H1 (cell line): ENCODE measurements at regions not wholly inside any gene's neighbourhood (a gene's known extent, or its start where the extent isn't known, plus 50 kb on each side); places are given as distances from the start of the nearest gene placed in this dataset.
A peak's percentile ranks its signal among the peaks of the same experiment; 100 is the strongest.

Experiments
- CTCF ChIA-PET: fragments of 300-600 bp; sonication (Branson Sonifier 250); formaldehyde crosslinking; loops from one replicate; lab custom pipeline; 2021; ENCODE audit not compliant: partially characterized antibody; lab: Charles Lee
- POLR2A ChIA-PET: fragments of 300-600 bp; sonication (Branson Sonifier 250); formaldehyde crosslinking; loops from one replicate; lab custom pipeline; 2021; ENCODE audit warnings: inconsistent platforms; ENCODE audit not compliant: partially characterized antibody; lab: Charles Lee
- DNase-seq, 2 experiments: peaks; one replicate each; pipeline versions ENCODE4 v3.0.0 to v3.0.0-alpha.2; 2010 to 2022; ENCODE audit warnings: low spot score in 2 of 2, low read depth in 1 of 2, mixed read lengths in 1 of 2
- FAIRE-seq: peaks from 2 replicates; lab custom pipeline; 2011; peaks lifted over from hg19 to GRCh38; lab: Jason Lieb, UNC
- H2AFZ ChIP-seq: 2 replicates; pipeline ENCODE4 v1.8.1; 2012; ENCODE audit warnings: low read length, inconsistent platforms
- H2AK5ac ChIP-seq: 2 replicates; pipeline ENCODE4 v1.6.1; 2013; ENCODE audit warnings: low read depth, low read length
- H2BK120ac ChIP-seq: replicated peaks from 2 replicates; pipeline ENCODE3; 2013; ENCODE audit warnings: low read depth, low read length, inconsistent platforms
- H2BK12ac ChIP-seq: 2 replicates; pipeline ENCODE4 v1.6.1; 2013; ENCODE audit warnings: low read depth, low read length
- H2BK15ac ChIP-seq: 2 replicates; pipeline ENCODE4 v1.6.1; 2013; ENCODE audit warnings: low read length
- H2BK20ac ChIP-seq: 2 replicates; pipeline ENCODE4 v1.6.1; 2013; ENCODE audit warnings: low read length
- H2BK5ac ChIP-seq: 2 replicates; pipeline ENCODE4 v1.6.1; 2013; ENCODE audit warnings: low read depth, low read length
- H3K14ac ChIP-seq: 2 replicates; pipeline ENCODE4 v1.6.1; 2013; ENCODE audit warnings: inconsistent platforms; ENCODE audit not compliant: insufficient read length
- H3K18ac ChIP-seq: 2 replicates; pipeline ENCODE4 v1.6.1; 2013; ENCODE audit warnings: low read length; ENCODE audit errors: extremely low read depth
- H3K23ac ChIP-seq: 2 replicates; pipeline ENCODE4 v1.6.1; 2013; ENCODE audit warnings: inconsistent platforms; ENCODE audit not compliant: insufficient read length
- H3K23me2 ChIP-seq: 2 replicates; pipeline ENCODE4 v1.6.1; 2013; ENCODE audit warnings: low read depth, low read length
- H3K27ac ChIP-seq: 2 replicates; pipeline ENCODE4 v1.6.1; 2011; ENCODE audit warnings: low read depth, low read length, inconsistent platforms
- H3K27me3 ChIP-seq, 4 experiments: replicated peaks in 1 of 4; 1 replicate in 1 of 4; 2 replicates in 3 of 4; pipeline versions ENCODE4 v1.6.1 to v1.8.1; 2011 to 2013; ENCODE audit warnings: low read length in 3 of 4, mild to moderate bottlenecking in 3 of 4, inconsistent platforms in 2 of 4, mixed read lengths in 2 of 4, moderate library complexity in 1 of 4; ENCODE audit not compliant: control insufficient read depth in 3 of 4, insufficient read depth in 3 of 4; ENCODE audit errors: extremely low read depth in 1 of 4
- H3K36me3 ChIP-seq, 4 experiments: 2 replicates each; pipeline versions ENCODE4 v1.6.1 to v1.8.1; 2011 to 2013; ENCODE audit warnings: mild to moderate bottlenecking in 4 of 4, low read length in 3 of 4, moderate library complexity in 2 of 4, control low read depth in 1 of 4, inconsistent platforms in 1 of 4; ENCODE audit not compliant: insufficient read depth in 4 of 4, control insufficient read depth in 2 of 4
- H3K4ac ChIP-seq: replicated peaks from 2 replicates; pipeline ENCODE3; 2013; ENCODE audit warnings: low read length, low read depth, mixed read lengths, inconsistent platforms; ENCODE audit not compliant: insufficient read length
- H3K4me1 ChIP-seq, 4 experiments: replicated peaks in 1 of 4; 1 replicate in 1 of 4; 2 replicates in 3 of 4; pipeline versions ENCODE4 v1.6.1 to v1.8.1; 2011 to 2013; ENCODE audit warnings: low read length in 3 of 4, inconsistent platforms in 2 of 4, mixed read lengths in 1 of 4; ENCODE audit not compliant: insufficient read depth in 4 of 4, control insufficient read depth in 3 of 4
- H3K4me2 ChIP-seq, 2 experiments: 2 replicates each; pipeline versions ENCODE4 v1.6.1 to v1.8.1; 2011 to 2013; ENCODE audit warnings: low read depth in 2 of 2, low read length in 2 of 2, control low read depth in 1 of 2, inconsistent platforms in 1 of 2, mild to moderate bottlenecking in 1 of 2; ENCODE audit not compliant: insufficient read depth in 1 of 2
- H3K4me3 ChIP-seq, 4 experiments: fragments of 200-600, 300-600 bp in 1 of 4; sonication (generic), shearing (Covaris generic), sonication (Bioruptor Twin) in 1 of 4; 2 replicates each; pipeline versions ENCODE4 v1.5.1 to v1.8.1; 2011 to 2016; ENCODE audit warnings: low read length in 4 of 4, low read depth in 3 of 4, control low read depth in 2 of 4, inconsistent platforms in 2 of 4, mild to moderate bottlenecking in 2 of 4, mixed read lengths in 1 of 4, moderate library complexity in 1 of 4; ENCODE audit not compliant: insufficient read depth in 2 of 4; ENCODE audit errors: extremely low read depth in 1 of 4
- H3K56ac ChIP-seq: replicated peaks from 2 replicates; pipeline ENCODE3; 2013; ENCODE audit warnings: low read depth, mild to moderate bottlenecking, mixed read lengths, low read length, inconsistent platforms; ENCODE audit not compliant: insufficient read length
- H3K79me1 ChIP-seq: 2 replicates; pipeline ENCODE4 v1.6.1; 2013; ENCODE audit warnings: low read depth, low read length, control low read depth
- H3K79me2 ChIP-seq, 2 experiments: 2 replicates each; pipeline versions ENCODE4 v1.6.1 to v1.8.1; 2012 to 2013; ENCODE audit warnings: low read length in 2 of 2, mild to moderate bottlenecking in 2 of 2, inconsistent platforms in 1 of 2; ENCODE audit not compliant: insufficient read depth in 2 of 2, control insufficient read depth in 1 of 2
- H3K9ac ChIP-seq, 4 experiments: replicated peaks in 1 of 4; 1 replicate in 1 of 4; 2 replicates in 3 of 4; pipeline versions ENCODE4 v1.6.1 to v1.8.1; 2011 to 2013; ENCODE audit warnings: low read depth in 3 of 4, low read length in 3 of 4, control low read depth in 2 of 4, mild to moderate bottlenecking in 2 of 4, moderate library complexity in 2 of 4, inconsistent platforms in 1 of 4; ENCODE audit errors: extremely low read depth in 1 of 4
- H3K9me3 ChIP-seq, 2 experiments: 2 replicates each; pipeline versions ENCODE4 v1.6.1 to v1.8.1; 2012 to 2013; ENCODE audit warnings: mild to moderate bottlenecking in 2 of 2, moderate library complexity in 2 of 2, control low read depth in 1 of 2, inconsistent platforms in 1 of 2, low read depth in 1 of 2, low read length in 1 of 2, mixed read lengths in 1 of 2; ENCODE audit not compliant: insufficient read depth in 2 of 2
- H4K20me1 ChIP-seq, 2 experiments: replicated peaks in 1 of 2; 2 replicates each; pipeline versions ENCODE3 to v1.8.1; 2011 to 2013; ENCODE audit warnings: inconsistent platforms in 2 of 2, low read length in 2 of 2, mild to moderate bottlenecking in 1 of 2; ENCODE audit not compliant: insufficient read depth in 2 of 2, control insufficient read depth in 1 of 2
- H4K5ac ChIP-seq: 2 replicates; pipeline ENCODE4 v1.6.1; 2013; ENCODE audit warnings: low read length, low read depth, mixed read lengths, inconsistent platforms; ENCODE audit not compliant: insufficient read length
- H4K8ac ChIP-seq: 2 replicates; pipeline ENCODE4 v1.8.0; 2013; ENCODE audit warnings: mild to moderate bottlenecking, moderate library complexity, low read length, inconsistent platforms; ENCODE audit not compliant: insufficient read depth; ENCODE audit errors: extremely low read depth
- H4K91ac ChIP-seq: replicated peaks from 2 replicates; pipeline ENCODE3; 2013; ENCODE audit warnings: low read length, mixed read lengths, inconsistent platforms; ENCODE audit not compliant: insufficient read length
- BCL11A ChIP-seq, 2 experiments: IDR thresholded peaks; one replicate each; pipeline ENCODE4 v1.6.1; 2011; ENCODE audit warnings: low read depth in 2 of 2, low read length in 2 of 2, mild to moderate bottlenecking in 2 of 2
- CBX8 ChIP-seq: fragments of 300-800, 300-1000 bp; sonication (generic); IDR thresholded peaks from 2 replicates; pipeline ENCODE4 v1.7.1; 2016; ENCODE audit warnings: low read depth, low read length, borderline replicate concordance
- CHD2 ChIP-seq: IDR thresholded peaks from 2 replicates; pipeline ENCODE4 v1.6.1; 2012; ENCODE audit warnings: low read length, improper control_type of control experiment
- CTCF ChIP-seq, 3 experiments: IDR thresholded peaks; 1 replicate in 2 of 3; 2 replicates in 1 of 3; pipeline versions ENCODE4 v1.5.1 to v1.6.1; 2011; ENCODE audit warnings: low read length in 3 of 3, mild to moderate bottlenecking in 3 of 3, inconsistent platforms in 2 of 3, low read depth in 1 of 3, moderate library complexity in 1 of 3; ENCODE audit not compliant: insufficient read depth in 1 of 3; ENCODE audit errors: control extremely low read depth in 1 of 3
- EGR1 ChIP-seq: IDR thresholded peaks from 2 replicates; pipeline ENCODE4 v1.6.1; 2011; ENCODE audit warnings: low read depth, low read length, borderline replicate concordance
- HDAC2 ChIP-seq, 2 experiments: fragments of 300-600 bp in 1 of 2; sonication (generic) in 1 of 2; IDR thresholded peaks; 2 replicates each; pipeline ENCODE4 v1.6.1; 2011 to 2012; ENCODE audit warnings: low read depth in 2 of 2, low read length in 2 of 2, mild to moderate bottlenecking in 2 of 2, moderate library complexity in 2 of 2, borderline replicate concordance in 1 of 2, inconsistent platforms in 1 of 2
- KDM1A ChIP-seq: fragments of 200-600, 300-600 bp; sonication (generic); IDR thresholded peaks from 2 replicates; pipeline ENCODE4 v1.7.1; 2016; ENCODE audit warnings: mild to moderate bottlenecking, low read length, borderline replicate concordance
- NANOG ChIP-seq: IDR thresholded peaks from 2 replicates; pipeline ENCODE4 v1.6.1; 2011; ENCODE audit warnings: low read length, low read depth, mild to moderate bottlenecking, inconsistent platforms; ENCODE audit not compliant: insufficient read depth, poor library complexity, severe bottlenecking
- POLR2A ChIP-seq, 2 experiments: IDR thresholded peaks; 1 replicate in 1 of 2; 2 replicates in 1 of 2; pipeline ENCODE4 v1.6.1; 2011; ENCODE audit warnings: low read depth in 2 of 2, low read length in 2 of 2, mild to moderate bottlenecking in 2 of 2; ENCODE audit errors: control extremely low read depth in 1 of 2
- POU5F1 ChIP-seq: IDR thresholded peaks from 2 replicates; pipeline ENCODE4 v1.6.1; 2011; ENCODE audit warnings: low read depth, mild to moderate bottlenecking, low read length, moderate library complexity
- SP1 ChIP-seq: IDR thresholded peaks from 2 replicates; pipeline ENCODE4 v1.6.1; 2011; ENCODE audit warnings: low read depth, low read length
- SP2 ChIP-seq: IDR thresholded peaks from 2 replicates; pipeline ENCODE4 v1.6.1; 2012; ENCODE audit warnings: mild to moderate bottlenecking, low read length, inconsistent platforms
- TBP ChIP-seq: IDR thresholded peaks from 2 replicates; pipeline ENCODE4 v1.6.1; 2011; ENCODE audit warnings: low read depth, low read length, improper control_type of control experiment
- WGBS, 2 experiments: shearing (Covaris generic) in 1 of 2; methylation state at CpG; one replicate each; pipeline versions ENCODE4 v1.1.6 to v1.1.7; 2013 to 2015; ENCODE audit warnings: low lambda C conversion rate in 2 of 2, mixed read lengths in 2 of 2, inconsistent platforms in 1 of 2, low coverage in 1 of 2, missing lambda C conversion rate in 1 of 2; ENCODE audit not compliant: insufficient replicate concordance in 2 of 2, insufficient coverage in 1 of 2, insufficient read length in 1 of 2; ENCODE audit errors: extremely low coverage in 1 of 2, missing lambda C conversion rate in 1 of 2; 5-methylcytosine and 5-hydroxymethylcytosine counted together

- Histone ChIP-seq H2BK120ac (no peak overlapping the region), H3K4me2 (peak overlapping the region; percentile 52 to 65), H3K14ac (no peak overlapping the region), H3K4me1 (peaks cover 7 to 31% (median 15%) of the 10 kb centered on the region in 4 experiments), H4K91ac (no peak overlapping the region), H3K4me3 (peak overlapping the region in 1 of 4 experiments; percentile 43; a peak in 2 of 8 replicates), H4K5ac (no peak overlapping the region), H2BK12ac (no peak overlapping the region), H4K20me1 (no peaks in the 10 kb centered on the region), H2BK5ac (no peak overlapping the region), H3K23me2 (no peaks in the 10 kb centered on the region), H3K79me2 (no peaks in the 10 kb centered on the region), H3K79me1 (no peaks in the 10 kb centered on the region), H3K36me3 (no peaks in the 10 kb centered on the region), H3K4ac (no peak overlapping the region), H2BK20ac (no peak overlapping the region), H3K23ac (no peak overlapping the region), H3K9me3 (no peaks in the 10 kb centered on the region; a peak in 1 of 4 replicates), H2AFZ (no peak overlapping the region), H3K27ac (no peak overlapping the region), H3K9ac (no peak overlapping the region), H2BK15ac (no peak overlapping the region), H3K56ac (no peak overlapping the region), H3K27me3 (peaks cover 0 to 8% (median 0%) of the 10 kb centered on the region in 4 experiments; a peak in 2 of 7 replicates), H2AK5ac (no peak overlapping the region), H4K8ac (no peak overlapping the region), H3K18ac (no peak overlapping the region)
- WGBS, 2 experiments: 10% methylated on average over 9 of the region's 9 CpGs; no CpG with 5 or more reads in 1 of the 2 experiments
- DNase-seq: no peak
- POLR2A ChIA-PET: no interaction called here
- CTCF ChIA-PET: interaction anchor here (1.1 kb wide), 1 partner anchor 8 kb away, joined by 3 read pairs; no protein-coding TSS in a partner anchor
- no peak for FAIRE-seq
- TF ChIP-seq BCL11A (IDR thresholded peaks at IDR 0.05; ENCODE audit: low read depth in 2 of 2, low read length in 2 of 2) (no peak), TBP (no peak), CHD2 (no peak), EGR1 (no peak), SP2 (no peak), CBX8 (no peak), NANOG (no peak), POU5F1 (no peak), HDAC2 (IDR thresholded peaks at IDR 0.05; ENCODE audit: borderline replicate concordance in 1 of 2, low read depth in 2 of 2, low read length in 2 of 2) (no peak), KDM1A (no peak), SP1 (no peak), CTCF (IDR thresholded peaks at IDR 0.05; ENCODE audit: control extremely low read depth in 1 of 3, insufficient read depth in 1 of 3, low read depth in 1 of 3, low read length in 3 of 3) (no peak), POLR2A (IDR thresholded peaks at IDR 0.05; ENCODE audit: control extremely low read depth in 1 of 2, low read depth in 2 of 2, low read length in 2 of 2) (no peak)
Observed at GRCh38 chr18:78721981-78722380, 257.6 kb upstream of the SALL3 start.
